HEK293 (cell line): ENCODE measurements at regions not wholly inside any gene's neighbourhood (a gene's known extent, or its start where the extent isn't known, plus 50 kb on each side); places are given as distances from the start of the nearest gene placed in this dataset.

Experiments used
- CTCF ChIA-PET: fragments of 350-600 bp; formaldehyde crosslinking; extraction: SDS; loops from one replicate; lab custom pipeline; 2021; ENCODE audit warnings: antibody characterized with exemption; lab: Yijun Ruan, JAX
- POLR2A ChIA-PET: fragments of 300-600 bp; formaldehyde crosslinking; extraction: SDS; loops from one replicate; lab custom pipeline; 2020; ENCODE audit warnings: antibody characterized with exemption, inconsistent platforms; lab: Yijun Ruan, JAX
- H3K27ac ChIP-seq: fragments of 200-500 bp; sonication (Bioruptor generic); 2 replicates; pipeline ENCODE4 v1.5.1; 2014; ENCODE audit warnings: low read depth, low read length, control low read depth, inconsistent platforms; ENCODE audit errors: extremely low read depth
- H3K36me3 ChIP-seq, 2 experiments: fragments of 200-500 bp in 1 of 2; sonication (Bioruptor generic) in 1 of 2; 1 replicate in 1 of 2; 2 replicates in 1 of 2; pipeline ENCODE4 v1.5.1; 2014 to 2017; ENCODE audit warnings: inconsistent platforms in 2 of 2, low read length in 2 of 2; ENCODE audit not compliant: control insufficient read depth in 2 of 2, insufficient read depth in 1 of 2
- H3K4me1 ChIP-seq: fragments of 200-500 bp; sonication (Bioruptor generic); 2 replicates; pipeline ENCODE4 v1.5.1; 2014; ENCODE audit warnings: mild to moderate bottlenecking, low read length, inconsistent platforms; ENCODE audit not compliant: control insufficient read depth, insufficient read depth
- H3K4me3 ChIP-seq: 2 replicates; pipeline ENCODE4 v1.5.1; 2011; ENCODE audit warnings: low read depth, mild to moderate bottlenecking, control low read depth, low read length, moderate library complexity
- H3K9me3 ChIP-seq: fragments of 200-500 bp; sonication (Bioruptor generic); 2 replicates; pipeline ENCODE4 v1.5.1; 2014; ENCODE audit warnings: low read depth, low read length, inconsistent platforms; ENCODE audit not compliant: control insufficient read depth, insufficient read depth
- GLI2 ChIP-seq: fragments of 450-650 bp; formaldehyde crosslinking; IDR thresholded peaks from 2 replicates; pipeline ENCODE4; 2017; ENCODE audit warnings: missing biosample characterization, missing genetic modification characterization, low read depth, borderline replicate concordance
- GLI4 ChIP-seq: fragments of 450-650 bp; formaldehyde crosslinking; IDR thresholded peaks from 2 replicates; pipeline ENCODE4 v1.5.1; 2016; ENCODE audit warnings: missing biosample characterization, missing genetic modification characterization
- HOXD13 ChIP-seq: sonication (generic); formaldehyde crosslinking; IDR thresholded peaks from 2 replicates; pipeline ENCODE4 v1.8.0; 2022; ENCODE audit warnings: missing genetic modification reagents, borderline replicate concordance
- KLF9 ChIP-seq: fragments of 450-650 bp; formaldehyde crosslinking; IDR thresholded peaks from 2 replicates; pipeline ENCODE4 v1.5.1; 2016; ENCODE audit warnings: missing biosample characterization, missing genetic modification characterization, low read depth
- PRDM6 ChIP-seq: fragments of 450-650 bp; formaldehyde crosslinking; IDR thresholded peaks from 2 replicates; pipeline ENCODE4 v1.5.1; 2017; ENCODE audit warnings: missing biosample characterization, missing genetic modification characterization
- TCF7L2 ChIP-seq: IDR thresholded peaks from 2 replicates; pipeline ENCODE4 v1.6.1; 2011; ENCODE audit warnings: low read depth, mild to moderate bottlenecking, inconsistent platforms, low read length, moderate library complexity, borderline replicate concordance
- YY2 ChIP-seq: fragments of 450-650 bp; formaldehyde crosslinking; IDR thresholded peaks from 2 replicates; pipeline ENCODE4 v1.5.1; 2016; ENCODE audit warnings: missing biosample characterization, missing genetic modification characterization
- ZBTB1 ChIP-seq: fragments of 450-650 bp; formaldehyde crosslinking; IDR thresholded peaks from 2 replicates; pipeline ENCODE4 v1.5.1; 2016; ENCODE audit warnings: missing biosample characterization, missing genetic modification characterization
- ZFP69B ChIP-seq: fragments of 450-650 bp; formaldehyde crosslinking; IDR thresholded peaks from 2 replicates; pipeline ENCODE4 v1.5.1; 2016; ENCODE audit warnings: missing biosample characterization, missing genetic modification characterization
- ZNF221 ChIP-seq: fragments of 450-650 bp; formaldehyde crosslinking; IDR thresholded peaks from 2 replicates; pipeline ENCODE4 v1.5.1; 2017; ENCODE audit warnings: missing biosample characterization, missing genetic modification characterization, borderline replicate concordance
- ZNF223 ChIP-seq: fragments of 450-650 bp; formaldehyde crosslinking; IDR thresholded peaks from 2 replicates; pipeline ENCODE4 v1.5.1; 2016; ENCODE audit warnings: missing biosample characterization, missing genetic modification characterization
- ZNF248 ChIP-seq: fragments of 450-650 bp; formaldehyde crosslinking; IDR thresholded peaks from 2 replicates; pipeline ENCODE4 v1.5.1; 2017; ENCODE audit warnings: missing biosample characterization, missing genetic modification characterization
- ZNF280C ChIP-seq: fragments of 450-650 bp; formaldehyde crosslinking; IDR thresholded peaks from 2 replicates; pipeline ENCODE4 v1.5.1; 2016; ENCODE audit warnings: missing biosample characterization, missing genetic modification characterization
- ZNF302 ChIP-seq: fragments of 450-650 bp; formaldehyde crosslinking; IDR thresholded peaks from 2 replicates; pipeline ENCODE4 v1.5.1; 2016; ENCODE audit warnings: missing biosample characterization, missing genetic modification characterization, low read depth
- ZNF37A ChIP-seq: fragments of 450-650 bp; IDR thresholded peaks from 2 replicates; pipeline ENCODE4 v1.5.1; 2018; ENCODE audit warnings: missing biosample characterization, missing genetic modification characterization
- ZNF394 ChIP-seq: fragments of 450-650 bp; formaldehyde crosslinking; IDR thresholded peaks from 2 replicates; pipeline ENCODE4 v1.5.1; 2016; ENCODE audit warnings: missing biosample characterization, missing genetic modification characterization, mild to moderate bottlenecking, moderate library complexity, borderline replicate concordance
- ZNF473 ChIP-seq: fragments of 450-650 bp; formaldehyde crosslinking; IDR thresholded peaks from 2 replicates; pipeline ENCODE4 v1.5.1; 2017; ENCODE audit warnings: missing biosample characterization, missing genetic modification characterization
- ZNF48 ChIP-seq: fragments of 450-650 bp; formaldehyde crosslinking; IDR thresholded peaks from 2 replicates; pipeline ENCODE4 v1.5.1; 2016; ENCODE audit warnings: missing biosample characterization, missing genetic modification characterization
- ZNF488 ChIP-seq: fragments of 450-650 bp; formaldehyde crosslinking; IDR thresholded peaks from 2 replicates; pipeline ENCODE4 v1.5.1; 2016; ENCODE audit warnings: missing biosample characterization, missing genetic modification characterization
- ZNF664 ChIP-seq: fragments of 450-650 bp; formaldehyde crosslinking; IDR thresholded peaks from 2 replicates; pipeline ENCODE4 v1.5.1; 2016; ENCODE audit warnings: missing biosample characterization, missing genetic modification characterization
- ZSCAN4 ChIP-seq: fragments of 450-650 bp; formaldehyde crosslinking; IDR thresholded peaks from 2 replicates; pipeline ENCODE4 v1.5.1; 2017; ENCODE audit warnings: missing biosample characterization, missing genetic modification characterization

- no peak for TF ChIP-seq ZBTB1 (tag by site-specific recombination)
- TF ChIP-seq GLI4 (tag by site-specific recombination), result no peak
- TF ChIP-seq ZNF488 (tag by site-specific recombination), result no peak
- no peak for TF ChIP-seq GLI2 (tag by site-specific recombination)
- no peak for TF ChIP-seq KLF9
- no peak for TF ChIP-seq ZNF473 (tag by site-specific recombination)
- TF ChIP-seq, all 188 proteins: peak for 0
- H3K9me3 ChIP-seq, result no peaks in the 10 kb centered on the region
- ChIA-PET POLR2A (no interaction called here), CTCF (interaction anchor here (1.0 kb wide), 1 partner anchor 89 kb away, joined by 3 read pairs; no protein-coding TSS in a partner anchor)
- H3K27ac ChIP-seq, result no peak overlapping the region
- H3K4me1 ChIP-seq, result no peaks in the 10 kb centered on the region
- no peaks in the 10 kb centered on the region for H3K36me3 ChIP-seq
- H3K4me3 ChIP-seq, result no peak overlapping the region
These were observed 508.6 kb upstream of the ADAMTS5 start for GRCh38 chr21:27475363-27475955.

GRCh38 chr21:27467366-27467765 lies 500.5 kb upstream of the ADAMTS5 start:
- Histone ChIP-seq H3K36me3 (no peaks in the 10 kb centered on the region), H3K4me1 (no peaks in the 10 kb centered on the region), H3K4me3 (no peak overlapping the region), H3K27ac (no peak overlapping the region), H3K9me3 (no peaks in the 10 kb centered on the region)
- ChIA-PET POLR2A (no interaction called here), CTCF (interaction anchor here (0.6 to 1.0 kb wide), 3 partner anchors 273 to 1498 kb away, joined by 3 read pairs; no protein-coding TSS in a partner anchor)
- TF ChIP-seq ZNF248 (tag by site-specific recombination) (no peak), YY2 (tag by site-specific recombination) (no peak), ZNF394 (tag by site-specific recombination) (no peak), ZNF37A (tag by site-specific recombination) (no peak), ZNF302 (tag by site-specific recombination) (no peak), TCF7L2 (no peak), ZFP69B (tag by site-specific recombination) (no peak), ZNF221 (tag by site-specific recombination) (no peak), ZNF223 (no peak), ZSCAN4 (no peak), PRDM6 (no peak), HOXD13 (CRISPR knock-in tag) (no peak), GLI4 (tag by site-specific recombination) (no peak), ZNF48 (tag by site-specific recombination) (no peak), ZNF280C (tag by site-specific recombination) (no peak), ZNF664 (no peak)
